ENCODE measurements at regions not wholly inside any gene's neighbourhood (a gene's known extent, or its start where the extent isn't known, plus 50 kb on each side); places are given as distances from the start of the nearest gene placed in this dataset.

DNA sequence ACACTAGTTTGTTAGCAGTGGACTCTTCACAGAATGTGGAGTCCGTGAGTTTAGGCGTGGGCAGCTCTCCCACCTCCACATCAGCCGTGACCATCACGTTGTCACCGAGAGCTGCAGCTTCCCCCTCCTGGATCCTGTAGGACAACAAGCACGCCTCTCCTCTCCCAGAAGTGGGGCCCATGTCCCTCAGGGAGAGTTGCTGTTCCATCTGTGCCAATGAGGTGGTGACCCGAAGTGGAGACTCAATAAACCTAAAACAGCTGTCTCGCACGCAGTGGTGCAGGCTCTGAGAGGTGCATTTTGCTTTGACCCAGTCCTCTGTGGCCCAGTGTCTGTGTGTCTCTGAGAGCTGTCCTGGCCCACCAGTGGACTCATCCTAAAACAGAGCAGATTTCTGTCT lies 456.5 kb upstream of the SOX11 start:
- H3K4me2 ChIP-seq (ENCODE audit: low read length), result no peak overlapping the region
- H3K79me2 ChIP-seq (ENCODE audit: control insufficient read depth, low read length), result no peaks in the 10 kb centered on the region
- no peaks in the 10 kb centered on the region for H3K36me3 ChIP-seq (ENCODE audit: control insufficient read depth, low read length)
- TF ChIP-seq EZH2phosphoT487 (IDR thresholded peaks at IDR 0.05; ENCODE audit: borderline replicate concordance, low read length), result no peak
- TF ChIP-seq, protein P1, sequence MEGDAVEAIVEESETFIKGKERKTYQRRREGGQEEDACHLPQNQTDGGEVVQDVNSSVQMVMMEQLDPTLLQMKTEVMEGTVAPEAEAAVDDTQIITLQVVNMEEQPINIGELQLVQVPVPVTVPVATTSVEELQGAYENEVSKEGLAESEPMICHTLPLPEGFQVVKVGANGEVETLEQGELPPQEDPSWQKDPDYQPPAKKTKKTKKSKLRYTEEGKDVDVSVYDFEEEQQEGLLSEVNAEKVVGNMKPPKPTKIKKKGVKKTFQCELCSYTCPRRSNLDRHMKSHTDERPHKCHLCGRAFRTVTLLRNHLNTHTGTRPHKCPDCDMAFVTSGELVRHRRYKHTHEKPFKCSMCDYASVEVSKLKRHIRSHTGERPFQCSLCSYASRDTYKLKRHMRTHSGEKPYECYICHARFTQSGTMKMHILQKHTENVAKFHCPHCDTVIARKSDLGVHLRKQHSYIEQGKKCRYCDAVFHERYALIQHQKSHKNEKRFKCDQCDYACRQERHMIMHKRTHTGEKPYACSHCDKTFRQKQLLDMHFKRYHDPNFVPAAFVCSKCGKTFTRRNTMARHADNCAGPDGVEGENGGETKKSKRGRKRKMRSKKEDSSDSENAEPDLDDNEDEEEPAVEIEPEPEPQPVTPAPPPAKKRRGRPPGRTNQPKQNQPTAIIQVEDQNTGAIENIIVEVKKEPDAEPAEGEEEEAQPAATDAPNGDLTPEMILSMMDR (IDR thresholded peaks at IDR 0.05; ENCODE audit: low read depth, low read length, poor library complexity, severe bottlenecking), result no peak
- H3K4me1 ChIP-seq (ENCODE audit: control insufficient read depth, low read length), result no peaks in the 10 kb centered on the region
- no peaks in the 10 kb centered on the region for H3F3A ChIP-seq (ENCODE audit: control insufficient read depth, insufficient read depth)
- H3K4me3 ChIP-seq (ENCODE audit: low read length), result no peak overlapping the region
- no peaks in the 10 kb centered on the region for H4K20me1 ChIP-seq (ENCODE audit: control insufficient read depth, insufficient read depth, low read depth, low read length)
- no peaks in the 10 kb centered on the region for H3K9me2 ChIP-seq (replicated peaks; ENCODE audit: control insufficient read depth, low read length)
- H3K27ac ChIP-seq (ENCODE audit: low read depth, low read length), result no peak overlapping the region
- H3K9me3 ChIP-seq (ENCODE audit: control insufficient read depth, insufficient read depth, low read length), result peaks cover under 1% of the 10 kb centered on the region; the same call in 1 of the 2 replicates
- H3K27me3 ChIP-seq (ENCODE audit: control insufficient read depth, low read length), result no peaks in the 10 kb centered on the region

GRCh38 chr2:5236249-5236648 lies 455.9 kb upstream of the SOX11 start:
- no peak overlapping the region for H3K4me2 ChIP-seq (ENCODE audit: low read length)
- no peaks in the 10 kb centered on the region for H3K4me1 ChIP-seq (ENCODE audit: control insufficient read depth, low read length)
- no peaks in the 10 kb centered on the region for H3K9me3 ChIP-seq (ENCODE audit: control insufficient read depth, insufficient read depth, low read length)

GRCh38 chr2:5242751-5243150 lies 449.4 kb upstream of the SOX11 start:
- no peak overlapping the region for H3K4me2 ChIP-seq (ENCODE audit: low read length)
- H3K27ac ChIP-seq (ENCODE audit: low read depth, low read length), result no peak overlapping the region
- no peak overlapping the region for H3K4me3 ChIP-seq (ENCODE audit: low read length)
- no peaks in the 10 kb centered on the region for H3K79me2 ChIP-seq (ENCODE audit: control insufficient read depth, low read length)
- no peaks in the 10 kb centered on the region for H3K4me1 ChIP-seq (ENCODE audit: control insufficient read depth, low read length)
- no peaks in the 10 kb centered on the region for H4K20me1 ChIP-seq (ENCODE audit: control insufficient read depth, insufficient read depth, low read depth, low read length)
- H3K9me2 ChIP-seq (replicated peaks; ENCODE audit: control insufficient read depth, low read length), result no peaks in the 10 kb centered on the region
- no peaks in the 10 kb centered on the region for H3F3A ChIP-seq (ENCODE audit: control insufficient read depth, insufficient read depth)
- H3K27me3 ChIP-seq (ENCODE audit: control insufficient read depth, low read length), result no peaks in the 10 kb centered on the region
- TF ChIP-seq, protein P1 (IDR thresholded peaks at IDR 0.05; ENCODE audit: low read depth, low read length, poor library complexity, severe bottlenecking), result no peak
- TF ChIP-seq EZH2phosphoT487 (IDR thresholded peaks at IDR 0.05; ENCODE audit: borderline replicate concordance, low read length), result no peak
- H3K9me3 ChIP-seq (ENCODE audit: control insufficient read depth, insufficient read depth, low read length), result no peaks in the 10 kb centered on the region
- no peaks in the 10 kb centered on the region for H3K36me3 ChIP-seq (ENCODE audit: control insufficient read depth, low read length)

More at GRCh38 chr2:5236249-5236648, 455.9 kb upstream of the SOX11 start:
- Histone ChIP-seq H3K27ac (ENCODE audit: low read depth, low read length) (no peak overlapping the region), H3K79me2 (ENCODE audit: control insufficient read depth, low read length) (no peaks in the 10 kb centered on the region), H3F3A (ENCODE audit: control insufficient read depth, insufficient read depth) (no peaks in the 10 kb centered on the region), H3K27me3 (ENCODE audit: control insufficient read depth, low read length) (no peaks in the 10 kb centered on the region), H3K4me3 (ENCODE audit: low read length) (no peak overlapping the region), H3K9me2 (replicated peaks; ENCODE audit: control insufficient read depth, low read length) (no peaks in the 10 kb centered on the region), H3K36me3 (ENCODE audit: control insufficient read depth, low read length) (no peaks in the 10 kb centered on the region), H4K20me1 (ENCODE audit: control insufficient read depth, insufficient read depth, low read depth, low read length) (no peaks in the 10 kb centered on the region)
- no peak for TF ChIP-seq EZH2phosphoT487 (IDR thresholded peaks at IDR 0.05; ENCODE audit: borderline replicate concordance, low read length)
- TF ChIP-seq, protein P1 (IDR thresholded peaks at IDR 0.05; ENCODE audit: low read depth, low read length, poor library complexity, severe bottlenecking), result no peak
